ENCODE measurements at regions not wholly inside any gene's neighbourhood (a gene's known extent, or its start where the extent isn't known, plus 50 kb on each side); places are given as distances from the start of the nearest gene placed in this dataset.

GRCh38 chr1:90616395-90616794 is 100.7 kb downstream of the BARHL2 start:
- no peak for ATAC-seq
- H3K27me3 Mint-ChIP-seq (ENCODE audit: low read depth in 2 of 2), result peaks cover 9 to 22% of the 10 kb centered on the region in 2 donors
- DNase-seq, result no peak
- H3K27ac Mint-ChIP-seq, result no peak overlapping the region
- Histone ChIP-seq H3K27me3 (ENCODE audit: control insufficient read depth, insufficient read depth, low read length) (no peaks in the 10 kb centered on the region), H3K9me3 (ENCODE audit: control insufficient read depth, insufficient read depth, low read length) (no peaks in the 10 kb centered on the region), H3K27ac (ENCODE audit: low read length) (no peak overlapping the region), H3K4me3 (ENCODE audit: low read length) (no peak overlapping the region), H3K36me3 (ENCODE audit: control insufficient read depth, insufficient read depth, low read length) (no peaks in the 10 kb centered on the region), H3K4me1 (ENCODE audit: control insufficient read depth, insufficient read depth, low read length) (no peaks in the 10 kb centered on the region)
- intact Hi-C loops (cut with micrococcal nuclease), result no loop called here
- TF ChIP-seq, protein P1, sequence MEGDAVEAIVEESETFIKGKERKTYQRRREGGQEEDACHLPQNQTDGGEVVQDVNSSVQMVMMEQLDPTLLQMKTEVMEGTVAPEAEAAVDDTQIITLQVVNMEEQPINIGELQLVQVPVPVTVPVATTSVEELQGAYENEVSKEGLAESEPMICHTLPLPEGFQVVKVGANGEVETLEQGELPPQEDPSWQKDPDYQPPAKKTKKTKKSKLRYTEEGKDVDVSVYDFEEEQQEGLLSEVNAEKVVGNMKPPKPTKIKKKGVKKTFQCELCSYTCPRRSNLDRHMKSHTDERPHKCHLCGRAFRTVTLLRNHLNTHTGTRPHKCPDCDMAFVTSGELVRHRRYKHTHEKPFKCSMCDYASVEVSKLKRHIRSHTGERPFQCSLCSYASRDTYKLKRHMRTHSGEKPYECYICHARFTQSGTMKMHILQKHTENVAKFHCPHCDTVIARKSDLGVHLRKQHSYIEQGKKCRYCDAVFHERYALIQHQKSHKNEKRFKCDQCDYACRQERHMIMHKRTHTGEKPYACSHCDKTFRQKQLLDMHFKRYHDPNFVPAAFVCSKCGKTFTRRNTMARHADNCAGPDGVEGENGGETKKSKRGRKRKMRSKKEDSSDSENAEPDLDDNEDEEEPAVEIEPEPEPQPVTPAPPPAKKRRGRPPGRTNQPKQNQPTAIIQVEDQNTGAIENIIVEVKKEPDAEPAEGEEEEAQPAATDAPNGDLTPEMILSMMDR (IDR thresholded peaks at IDR 0.05), result no peak
- WGBS (ENCODE audit: insufficient coverage), result 89% methylated on average over 4 of the region's 4 CpGs
- no peaks in the 10 kb centered on the region for H3K9me3 Mint-ChIP-seq
- H3K4me3 Mint-ChIP-seq, result no peak overlapping the region
- no peaks in the 10 kb centered on the region for H3K4me1 Mint-ChIP-seq
- no peaks in the 10 kb centered on the region for H3K36me3 Mint-ChIP-seq

DNA sequence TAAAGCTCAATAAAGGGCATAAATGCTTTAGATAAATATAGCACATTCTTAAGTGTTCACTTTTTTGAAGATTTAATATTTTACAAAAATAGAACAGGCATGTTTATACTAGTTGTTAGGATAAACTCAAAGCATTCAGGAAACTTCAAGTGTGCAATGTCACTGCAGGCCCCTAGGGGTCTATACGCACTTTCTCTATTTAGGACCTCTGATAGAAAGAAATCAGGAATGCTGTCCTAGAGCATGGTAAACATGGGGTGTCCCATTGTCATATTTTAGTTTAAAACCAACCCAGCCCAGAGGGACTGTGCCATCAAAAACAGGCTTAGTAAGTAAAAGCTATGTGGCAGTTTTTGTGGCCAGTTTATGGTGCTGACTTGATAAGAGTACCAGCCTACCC is 102.2 kb downstream of the BARHL2 start:
- WGBS (ENCODE audit: insufficient coverage), result 100% methylated on average over 1 of the region's 1 CpG
- intact Hi-C loops (cut with micrococcal nuclease), result no loop called here

DNA sequence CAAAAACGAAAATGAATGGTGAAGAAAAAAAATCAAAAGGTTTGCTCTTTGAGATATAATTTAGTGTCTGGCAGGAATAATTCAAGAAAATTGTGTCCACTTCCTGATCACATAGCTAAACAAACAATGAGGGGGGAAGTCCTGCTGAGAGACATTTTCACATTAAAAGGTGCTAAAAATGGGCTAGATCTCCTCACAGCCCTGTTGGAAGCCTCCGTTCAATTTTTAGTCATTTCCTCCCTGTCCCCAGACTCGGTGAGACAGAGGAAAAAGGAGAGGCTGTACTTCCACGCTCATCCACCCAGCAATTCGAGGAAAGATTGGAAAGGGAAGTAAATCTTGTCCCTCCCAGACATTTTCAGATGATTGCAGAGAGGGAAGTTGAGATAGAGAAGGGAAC is 103.7 kb downstream of the BARHL2 start:
- Histone ChIP-seq H3K27ac (ENCODE audit: low read length) (no peak overlapping the region), H3K4me1 (ENCODE audit: control insufficient read depth, insufficient read depth, low read length) (no peaks in the 10 kb centered on the region), H3K36me3 (ENCODE audit: control insufficient read depth, insufficient read depth, low read length) (no peaks in the 10 kb centered on the region), H3K4me3 (ENCODE audit: low read length) (no peak overlapping the region), H3K9me3 (ENCODE audit: control insufficient read depth, insufficient read depth, low read length) (no peaks in the 10 kb centered on the region), H3K27me3 (ENCODE audit: control insufficient read depth, insufficient read depth, low read length) (no peaks in the 10 kb centered on the region)
- Mint-ChIP-seq H3K27me3 (ENCODE audit: low read depth in 2 of 2) (peaks cover 6 to 29% of the 10 kb centered on the region in 2 donors), H3K4me3 (no peak overlapping the region), H3K9me3 (no peaks in the 10 kb centered on the region), H3K4me1 (no peaks in the 10 kb centered on the region), H3K27ac (no peak overlapping the region), H3K36me3 (no peaks in the 10 kb centered on the region)
- intact Hi-C loops (cut with micrococcal nuclease), result no loop called here
- TF ChIP-seq, protein P1 (IDR thresholded peaks at IDR 0.05), result no peak
- DNase-seq (no peak), ATAC-seq (no peak)
- 26% methylated on average over 2 of the region's 5 CpGs for WGBS (ENCODE audit: insufficient coverage)

More for the DNA sequence above, 102.2 kb downstream of the BARHL2 start:
- H3K4me3 Mint-ChIP-seq, result no peak overlapping the region
- H3K36me3 Mint-ChIP-seq, result no peaks in the 10 kb centered on the region
- no peaks in the 10 kb centered on the region for H3K9me3 Mint-ChIP-seq
- Histone ChIP-seq H3K27me3 (ENCODE audit: control insufficient read depth, insufficient read depth, low read length) (no peaks in the 10 kb centered on the region), H3K36me3 (ENCODE audit: control insufficient read depth, insufficient read depth, low read length) (no peaks in the 10 kb centered on the region), H3K27ac (ENCODE audit: low read length) (no peak overlapping the region), H3K4me3 (ENCODE audit: low read length) (no peak overlapping the region), H3K4me1 (ENCODE audit: control insufficient read depth, insufficient read depth, low read length) (no peaks in the 10 kb centered on the region), H3K9me3 (ENCODE audit: control insufficient read depth, insufficient read depth, low read length) (no peaks in the 10 kb centered on the region)
- H3K4me1 Mint-ChIP-seq, result no peaks in the 10 kb centered on the region
- peaks cover 6 to 29% of the 10 kb centered on the region in 2 donors for H3K27me3 Mint-ChIP-seq (ENCODE audit: low read depth in 2 of 2)
- no peak overlapping the region for H3K27ac Mint-ChIP-seq
- DNase-seq, result no peak
- no peak for ATAC-seq
- TF ChIP-seq, protein P1 (IDR thresholded peaks at IDR 0.05), result no peak

- TF ChIP-seq, protein P1 (IDR thresholded peaks at IDR 0.05), result no peak
- H3K9me3 ChIP-seq (ENCODE audit: control insufficient read depth, insufficient read depth, low read length), result no peaks in the 10 kb centered on the region
- DNase-seq (no peak), ATAC-seq (no peak)
- H3K4me3 ChIP-seq (ENCODE audit: low read length), result no peak overlapping the region
- no peak overlapping the region for H3K27ac Mint-ChIP-seq
- H3K27ac ChIP-seq (ENCODE audit: low read length), result no peak overlapping the region
- no peaks in the 10 kb centered on the region for H3K27me3 ChIP-seq (ENCODE audit: control insufficient read depth, insufficient read depth, low read length)
- no peaks in the 10 kb centered on the region for H3K36me3 Mint-ChIP-seq
- H3K4me3 Mint-ChIP-seq, result no peak overlapping the region
- H3K36me3 ChIP-seq (ENCODE audit: control insufficient read depth, insufficient read depth, low read length), result no peaks in the 10 kb centered on the region
- H3K27me3 Mint-ChIP-seq (ENCODE audit: low read depth in 2 of 2), result peaks cover 8 to 32% of the 10 kb centered on the region in 2 donors
- H3K4me1 ChIP-seq (ENCODE audit: control insufficient read depth, insufficient read depth, low read length), result no peaks in the 10 kb centered on the region
- intact Hi-C loops (cut with micrococcal nuclease), result no loop called here
- no peaks in the 10 kb centered on the region for H3K9me3 Mint-ChIP-seq
- H3K4me1 Mint-ChIP-seq, result no peaks in the 10 kb centered on the region
- WGBS (ENCODE audit: insufficient coverage), result 100% methylated on average over 1 of the region's 2 CpGs
These were observed 105.1 kb downstream of the BARHL2 start for GRCh38 chr1:90612033-90612432.

All from natural killer cell (primary cell).